B cell (primary cell): ENCODE measurements at regions not wholly inside any gene's neighbourhood (a gene's known extent, or its start where the extent isn't known, plus 50 kb on each side); places are given as distances from the start of the nearest gene placed in this dataset.

ENCODE experiments used
- ATAC-seq: fragments of 200-7000 bp; cut with Tn5 transposase; one replicate; pipeline ENCODE4 v1.10.0; 2021; ENCODE audit warnings: low read depth, mild to moderate bottlenecking, moderate number of reproducible peaks, moderate library complexity
- CTCF ChIA-PET: fragments of 350-600 bp; sonication (Branson Sonifier 250); formaldehyde crosslinking; loops from one replicate; lab custom pipeline; 2021; ENCODE audit warnings: antibody characterized with exemption, inconsistent platforms; lab: Charles Lee
- POLR2A ChIA-PET: fragments of 350-600 bp; sonication (Branson Sonifier 250); formaldehyde crosslinking; loops from one replicate; lab custom pipeline; 2021; ENCODE audit warnings: antibody characterized with exemption; lab: Charles Lee
- DNase-seq: peaks from one replicate; pipeline ENCODE4 v3.0.0; 2013
- H2AFZ ChIP-seq: 2 replicates; pipeline ENCODE4 v1.6.1; 2012; ENCODE audit warnings: mild to moderate bottlenecking, low read depth, low read length; ENCODE audit not compliant: insufficient read depth, poor library complexity, severe bottlenecking
- H3K27ac ChIP-seq, 2 donors: 1 replicate in 1 of 2; 2 replicates in 1 of 2; pipeline ENCODE4 v1.5.1; 2012 to 2013; ENCODE audit warnings: low read length in 2 of 2, mild to moderate bottlenecking in 2 of 2, moderate library complexity in 1 of 2
- H3K27me3 ChIP-seq, 4 experiments: fragments of 200-600 bp in 1 of 4; sonication (generic) in 1 of 4; replicated peaks in 1 of 4; 1 replicate in 2 of 4; 2 replicates in 2 of 4; pipeline versions ENCODE4 v1.6.1 to v1.7.0; 2013 to 2016; ENCODE audit warnings: low read length in 3 of 4, mild to moderate bottlenecking in 2 of 4, mixed read lengths in 1 of 4, moderate library complexity in 1 of 4; ENCODE audit not compliant: insufficient read depth in 4 of 4, control insufficient read depth in 3 of 4; ENCODE audit errors: control extremely low read depth in 1 of 4
- H3K36me3 ChIP-seq, 2 experiments: replicated peaks in 1 of 2; 1 replicate in 1 of 2; 2 replicates in 1 of 2; pipeline versions ENCODE4 v1.6.1 to v1.7.1; 2013; ENCODE audit warnings: low read length in 1 of 2; ENCODE audit not compliant: insufficient read depth in 2 of 2, control insufficient read depth in 1 of 2; ENCODE audit errors: control extremely low read depth in 1 of 2, extremely low read depth in 1 of 2
- H3K4me1 ChIP-seq, 2 donors: fragments of 200-600 bp in 1 of 2; sonication (generic) in 1 of 2; 1 replicate in 1 of 2; 2 replicates in 1 of 2; pipeline versions ENCODE4 v1.5.1 to v1.6.1; 2013 to 2017; ENCODE audit warnings: low read length in 2 of 2; ENCODE audit not compliant: control insufficient read depth in 2 of 2, insufficient read depth in 2 of 2
- H3K4me2 ChIP-seq: replicated peaks from 2 replicates; pipeline ENCODE3; 2012; ENCODE audit warnings: mild to moderate bottlenecking, low read depth, low read length; ENCODE audit not compliant: poor library complexity, severe bottlenecking
- H3K4me3 ChIP-seq, 5 experiments: fragments of 200-600 bp in 1 of 5; sonication (generic) in 1 of 5; 1 replicate in 3 of 5; 2 replicates in 2 of 5; pipeline versions ENCODE4 v1.5.1 to v1.7.0; 2011 to 2016; ENCODE audit warnings: low read length in 4 of 5, mild to moderate bottlenecking in 4 of 5, low read depth in 2 of 5, control low read depth in 1 of 5, moderate library complexity in 1 of 5; ENCODE audit not compliant: insufficient read depth in 1 of 5; ENCODE audit errors: control extremely low read depth in 1 of 5, extremely low read depth in 1 of 5
- H3K79me2 ChIP-seq: fragments of 200-600 bp; sonication (generic); one replicate; pipeline ENCODE4 v1.6.0; 2016; ENCODE audit warnings: low read length; ENCODE audit not compliant: control insufficient read depth, insufficient read depth
- H3K9ac ChIP-seq: fragments of 200-600 bp; sonication (generic); 2 replicates; pipeline ENCODE4 v1.6.1; 2017; ENCODE audit warnings: mild to moderate bottlenecking, low read length, moderate library complexity
- H3K9me3 ChIP-seq, 3 donors: one replicate each; pipeline versions ENCODE4 v1.6.1 to v1.7.1; 2013; ENCODE audit warnings: low read length in 2 of 3; ENCODE audit not compliant: control insufficient read depth in 2 of 3, insufficient read depth in 1 of 3; ENCODE audit errors: control extremely low read depth in 1 of 3
- H4K20me1 ChIP-seq: 2 replicates; pipeline ENCODE4 v1.6.0; 2012; ENCODE audit warnings: mild to moderate bottlenecking, low read length; ENCODE audit not compliant: insufficient read depth, control insufficient read depth, poor library complexity, severe bottlenecking
- H3K27ac Mint-ChIP-seq: one replicate; pipeline ENCODE4 v1.8.0; 2021; ENCODE audit warnings: mixed read lengths
- H3K27me3 Mint-ChIP-seq: one replicate; pipeline ENCODE4 v1.8.0; 2021; ENCODE audit warnings: mixed read lengths
- H3K4me1 Mint-ChIP-seq: one replicate; pipeline ENCODE4 v1.8.0; 2021; ENCODE audit warnings: mixed read lengths
- H3K4me3 Mint-ChIP-seq: one replicate; pipeline ENCODE4 v1.8.0; 2021; ENCODE audit warnings: mixed read lengths
- H3K9me3 Mint-ChIP-seq: one replicate; pipeline ENCODE4 v1.8.0; 2022; ENCODE audit warnings: mixed read lengths; ENCODE audit not compliant: insufficient read depth
- EZH2 ChIP-seq: IDR thresholded peaks from 2 replicates; pipeline ENCODE4 v1.6.1; 2012; ENCODE audit warnings: borderline replicate concordance, low read depth, mild to moderate bottlenecking, moderate library complexity, low read length; ENCODE audit not compliant: insufficient read depth, poor library complexity, severe bottlenecking
- WGBS: methylation state at CpG from one replicate; pipeline ENCODE4 v1.1.5; 2013; ENCODE audit warnings: missing lambda C conversion rate; ENCODE audit not compliant: insufficient coverage; 5-methylcytosine and 5-hydroxymethylcytosine counted together
- intact Hi-C: fragments of 100-400 bp; cut with micrococcal nuclease; formaldehyde crosslinking; loops from one replicate; pipeline ENCODE4 v1.10.0; 2022
- TF ChIP-seq, protein P1 (sequence below): fragments of 200-600 bp; IDR thresholded peaks from one replicate; pipeline ENCODE4 v1.8.0; 2022; ENCODE audit warnings: antibody characterized with exemption, mild to moderate bottlenecking

DNA sequence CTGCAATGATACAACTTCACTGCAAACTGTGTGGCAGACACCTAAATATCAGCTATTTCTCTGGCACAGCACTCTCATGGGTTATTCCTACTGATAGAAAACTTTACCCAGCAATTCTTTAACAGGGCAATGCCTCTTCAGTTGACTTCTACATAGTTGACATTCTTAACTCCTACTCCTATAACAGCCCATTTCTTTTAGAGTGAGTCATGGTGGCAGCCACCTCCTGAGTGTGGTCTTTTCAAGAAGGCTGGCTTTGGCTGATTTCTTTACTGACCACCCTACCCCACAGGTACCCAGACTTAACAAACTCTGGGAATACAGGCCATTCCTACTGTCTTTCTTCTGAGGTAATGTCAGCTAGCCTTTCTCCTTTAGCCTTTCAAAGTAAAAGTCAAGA is 805.8 kb upstream of the ADGRL2 start:
- no peaks in the 10 kb centered on the region for H3K4me1 ChIP-seq
- Mint-ChIP-seq H3K4me3 (no peak overlapping the region), H3K9me3 (peaks cover 2% of the 10 kb centered on the region), H3K27ac (no peak overlapping the region), H3K4me1 (no peaks in the 10 kb centered on the region), H3K27me3 (no peaks in the 10 kb centered on the region)
- no peak overlapping the region for H3K4me3 ChIP-seq
- ChIA-PET POLR2A (no interaction called here), CTCF (no interaction called here)
- H3K9ac ChIP-seq = no peak overlapping the region
- H4K20me1 ChIP-seq = no peaks in the 10 kb centered on the region
- ATAC-seq (no peak), DNase-seq (no peak)
- H3K9me3 ChIP-seq = no peaks in the 10 kb centered on the region
- no peaks in the 10 kb centered on the region for H3K79me2 ChIP-seq
- H2AFZ ChIP-seq = no peak overlapping the region
- H3K27me3 ChIP-seq = no peaks in the 10 kb centered on the region
- TF ChIP-seq EZH2 = no peak
- TF ChIP-seq, protein P1, sequence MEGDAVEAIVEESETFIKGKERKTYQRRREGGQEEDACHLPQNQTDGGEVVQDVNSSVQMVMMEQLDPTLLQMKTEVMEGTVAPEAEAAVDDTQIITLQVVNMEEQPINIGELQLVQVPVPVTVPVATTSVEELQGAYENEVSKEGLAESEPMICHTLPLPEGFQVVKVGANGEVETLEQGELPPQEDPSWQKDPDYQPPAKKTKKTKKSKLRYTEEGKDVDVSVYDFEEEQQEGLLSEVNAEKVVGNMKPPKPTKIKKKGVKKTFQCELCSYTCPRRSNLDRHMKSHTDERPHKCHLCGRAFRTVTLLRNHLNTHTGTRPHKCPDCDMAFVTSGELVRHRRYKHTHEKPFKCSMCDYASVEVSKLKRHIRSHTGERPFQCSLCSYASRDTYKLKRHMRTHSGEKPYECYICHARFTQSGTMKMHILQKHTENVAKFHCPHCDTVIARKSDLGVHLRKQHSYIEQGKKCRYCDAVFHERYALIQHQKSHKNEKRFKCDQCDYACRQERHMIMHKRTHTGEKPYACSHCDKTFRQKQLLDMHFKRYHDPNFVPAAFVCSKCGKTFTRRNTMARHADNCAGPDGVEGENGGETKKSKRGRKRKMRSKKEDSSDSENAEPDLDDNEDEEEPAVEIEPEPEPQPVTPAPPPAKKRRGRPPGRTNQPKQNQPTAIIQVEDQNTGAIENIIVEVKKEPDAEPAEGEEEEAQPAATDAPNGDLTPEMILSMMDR = no peak
- no peaks in the 10 kb centered on the region for H3K36me3 ChIP-seq
- no peak overlapping the region for H3K27ac ChIP-seq
- no peak overlapping the region for H3K4me2 ChIP-seq
- intact Hi-C loops = no loop called here

DNA sequence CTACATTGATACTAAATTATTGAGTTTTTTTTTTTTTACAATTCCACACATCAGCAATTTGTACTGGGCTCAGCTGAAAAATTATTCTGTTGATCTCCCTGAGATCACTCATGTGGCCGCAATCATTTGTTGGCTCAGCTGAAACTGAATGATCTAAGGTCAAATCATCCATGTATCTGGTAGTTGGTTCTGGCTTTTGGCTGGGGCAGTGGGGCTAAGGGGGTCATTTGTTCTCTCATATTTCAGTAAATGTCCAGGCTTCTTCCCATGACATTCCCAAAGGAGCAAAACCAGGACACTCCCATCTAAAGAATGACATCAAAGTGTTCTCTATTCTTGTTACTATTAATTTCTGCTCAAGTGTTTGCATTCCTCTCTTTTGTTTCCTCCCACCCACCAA is 806.7 kb upstream of the ADGRL2 start:
- no peaks in the 10 kb centered on the region for H3K4me1 Mint-ChIP-seq
- TF ChIP-seq EZH2 = no peak
- TF ChIP-seq, protein P1 = no peak
- POLR2A ChIA-PET = no interaction called here
- no peaks in the 10 kb centered on the region for H3K27me3 Mint-ChIP-seq
- Histone ChIP-seq H3K4me3 (no peak overlapping the region), H3K9ac (no peak overlapping the region), H3K36me3 (no peaks in the 10 kb centered on the region), H3K79me2 (no peaks in the 10 kb centered on the region), H3K27ac (no peak overlapping the region), H2AFZ (no peak overlapping the region), H3K9me3 (no peaks in the 10 kb centered on the region), H3K27me3 (no peaks in the 10 kb centered on the region), H3K4me1 (no peaks in the 10 kb centered on the region), H4K20me1 (no peaks in the 10 kb centered on the region), H3K4me2 (no peak overlapping the region)
- peaks cover 2% of the 10 kb centered on the region for H3K9me3 Mint-ChIP-seq
- WGBS = no CpG with 5 or more reads among the region's 1 CpG
- no peak overlapping the region for H3K27ac Mint-ChIP-seq
- intact Hi-C loops = no loop called here
- no peak for DNase-seq
- CTCF ChIA-PET = no interaction called here
- no peak for ATAC-seq
- no peak overlapping the region for H3K4me3 Mint-ChIP-seq
